H1 (cell line): ENCODE measurements at regions not wholly inside any gene's neighbourhood (a gene's known extent, or its start where the extent isn't known, plus 50 kb on each side); places are given as distances from the start of the nearest gene placed in this dataset.

Experiments
- BRCA1 ChIP-seq: IDR thresholded peaks from 2 replicates; pipeline ENCODE4 v1.6.1; 2012; ENCODE audit warnings: low read depth, low read length, improper control_type of control experiment
- EZH2 ChIP-seq: fragments of 200-600 bp; sonication (generic); IDR thresholded peaks from 2 replicates; pipeline ENCODE4 v1.7.1; 2012; ENCODE audit warnings: low read depth, mild to moderate bottlenecking, moderate library complexity, low read length, inconsistent platforms; ENCODE audit not compliant: severe bottlenecking
- MAFK ChIP-seq: IDR thresholded peaks from 2 replicates; pipeline ENCODE4 v1.6.1; 2012; ENCODE audit warnings: low read depth, mild to moderate bottlenecking, improper control_type of control experiment, low read length
- SUZ12 ChIP-seq: fragments of 200-600 bp; sonication (generic); IDR thresholded peaks from 2 replicates; pipeline ENCODE4 v1.6.1; 2012; ENCODE audit warnings: mild to moderate bottlenecking, inconsistent platforms, low read length, moderate library complexity, mixed read lengths
- TAF1 ChIP-seq: IDR thresholded peaks from 2 replicates; pipeline ENCODE4 v1.6.1; 2011; ENCODE audit warnings: mild to moderate bottlenecking, low read depth, low read length
- TCF12 ChIP-seq: IDR thresholded peaks from 2 replicates; pipeline ENCODE4 v1.6.1; 2011; ENCODE audit warnings: low read depth, mild to moderate bottlenecking, low read length
- USF2 ChIP-seq: IDR thresholded peaks from 2 replicates; pipeline ENCODE4 v1.6.1; 2011; ENCODE audit warnings: low read length, improper control_type of control experiment

GRCh38 chr13:99087098-99087953, 109.5 kb upstream of the DOCK9 start (continued):
- no peak for TF ChIP-seq USF2
- peak; percentile 26 for TF ChIP-seq EZH2
- no peak for TF ChIP-seq BRCA1
- no peak for TF ChIP-seq TCF12
- TF ChIP-seq TAF1 = peak; percentile 26; the same call in 1 of the 2 replicates
- no peak for TF ChIP-seq MAFK
- no peak for TF ChIP-seq SUZ12
